A549 (cell line): ENCODE measurements at regions not wholly inside any gene's neighbourhood (a gene's known extent, or its start where the extent isn't known, plus 50 kb on each side); places are given as distances from the start of the nearest gene placed in this dataset.

ENCODE experiments used
- BCL3 ChIP-seq: fragments of >200 bp; sonication (Bioruptor Twin); formaldehyde crosslinking; IDR thresholded peaks from 3 replicates; pipeline ENCODE4 v1.6.1; 2016
- CTCF ChIP-seq: fragments of >200 bp; sonication (Bioruptor Twin); formaldehyde crosslinking; IDR thresholded peaks from 3 replicates; pipeline ENCODE4 v1.5.1; 2016
- EP300 ChIP-seq, 2 experiments: fragments of >200 bp; sonication (Bioruptor Twin); formaldehyde crosslinking; IDR thresholded peaks; 2 replicates in 1 of 2; 3 replicates in 1 of 2; pipeline ENCODE4 v1.6.1; 2016 to 2017
- RAD21 ChIP-seq, 2 experiments: fragments of >200 bp in 1 of 2; sonication (Bioruptor Twin) in 1 of 2; formaldehyde crosslinking in 1 of 2; IDR thresholded peaks in 1 of 2; conservative IDR thresholded peaks in 1 of 2; 2 replicates in 1 of 2; 3 replicates in 1 of 2; pipeline ENCODE4 v1.6.1; 2012 to 2018; ENCODE audit warnings: inconsistent platforms in 1 of 2

GRCh38 chr7:34385384-34385783, 272.6 kb upstream of the NPSR1 start:
- TF ChIP-seq BCL3 = no peak
- no peak for TF ChIP-seq CTCF
- TF ChIP-seq RAD21 (conservative IDR thresholded peaks at IDR 0.05 in 1 of 2, IDR thresholded peaks at IDR 0.05 in 1 of 2) = no peak
- no peak for TF ChIP-seq EP300 (IDR thresholded peaks at IDR 0.05)
